ENCODE measurements at regions not wholly inside any gene's neighbourhood (a gene's known extent, or its start where the extent isn't known, plus 50 kb on each side); places are given as distances from the start of the nearest gene placed in this dataset.

DNA sequence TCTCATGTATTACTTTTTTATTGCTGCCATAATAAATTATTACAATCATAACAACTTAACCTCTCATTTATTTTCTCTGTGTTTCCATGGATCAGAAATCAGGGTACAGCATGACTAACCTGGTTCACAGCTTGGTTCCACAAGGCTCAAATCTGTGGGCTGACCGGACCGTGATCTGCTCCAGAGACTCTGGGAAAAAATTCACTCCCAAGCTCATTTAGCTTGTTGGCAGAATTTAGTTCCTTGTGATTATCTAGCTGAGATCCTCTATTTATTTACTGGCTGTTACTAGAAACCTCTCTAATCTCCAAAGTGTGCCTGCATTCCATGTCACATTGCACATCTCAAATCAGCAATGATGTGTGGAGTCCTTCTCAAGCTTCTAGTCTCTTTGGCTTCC, 386.6 kb downstream of the DIPK2A start:
- no peak for DNase-seq
- Mint-ChIP-seq H3K27ac (no peak overlapping the region), H3K9me3 (peaks cover 0 to 1% (median 0%) of the 10 kb centered on the region in 7 donors), H3K4me3 (no peak overlapping the region), H3K4me1 (no peaks in the 10 kb centered on the region), H3K36me3 (no peaks in the 10 kb centered on the region), H3K27me3 (ENCODE audit: low read depth in 3 of 3) (peaks cover 0 to 5% (median 3%) of the 10 kb centered on the region in 3 donors)
- H3K4me2 ChIP-seq (replicated peaks; ENCODE audit: extremely low read depth, low read length, poor library complexity, severe bottlenecking) = no peak overlapping the region
- no peak for TF ChIP-seq CTCF (IDR thresholded peaks at IDR 0.05)
- no peaks in the 10 kb centered on the region for H3K36me3 ChIP-seq (replicated peaks in 1 of 2; ENCODE audit: control insufficient read depth in 1 of 2, insufficient read depth in 2 of 2, low read length in 2 of 2)
- H3K4me3 ChIP-seq (replicated peaks in 1 of 3; ENCODE audit: low read depth in 2 of 3, low read length in 3 of 3) = no peak overlapping the region
- intact Hi-C loops (cut with micrococcal nuclease) = no loop called here
- H3K79me2 ChIP-seq (ENCODE audit: insufficient read depth, low read length) = no peaks in the 10 kb centered on the region
- H3K9me3 ChIP-seq (replicated peaks in 1 of 2; ENCODE audit: control insufficient read depth in 1 of 2, insufficient read depth in 1 of 2, low read length in 2 of 2) = no peaks in the 10 kb centered on the region
- H3K4me1 ChIP-seq (ENCODE audit: control insufficient read depth in 1 of 2, insufficient read depth in 2 of 2, low read length in 2 of 2) = no peaks in the 10 kb centered on the region
- H4K20me1 ChIP-seq (ENCODE audit: insufficient read depth, low read length) = no peaks in the 10 kb centered on the region
- H3K27me3 ChIP-seq (ENCODE audit: control insufficient read depth in 2 of 2, insufficient read depth in 2 of 2, low read length in 2 of 2) = no peaks in the 10 kb centered on the region
- no peak overlapping the region for H2AFZ ChIP-seq (ENCODE audit: insufficient read depth, low read depth, low read length, poor library complexity, severe bottlenecking)
- no peak overlapping the region for H3K27ac ChIP-seq (ENCODE audit: low read depth in 1 of 2, low read length in 2 of 2)
- no CpG with 5 or more reads among the region's 2 CpGs for WGBS (ENCODE audit: insufficient coverage)
- no peak overlapping the region for H3K9ac ChIP-seq (ENCODE audit: insufficient read depth, low read length, poor library complexity, severe bottlenecking)

- no peaks in the 10 kb centered on the region for H3K79me2 ChIP-seq (ENCODE audit: insufficient read depth, low read length)
- no peaks in the 10 kb centered on the region for H3K4me1 Mint-ChIP-seq
- H3K36me3 Mint-ChIP-seq = no peaks in the 10 kb centered on the region
- peaks cover 0 to 5% (median 3%) of the 10 kb centered on the region in 3 donors for H3K27me3 Mint-ChIP-seq (ENCODE audit: low read depth in 3 of 3)
- no peak overlapping the region for H3K4me3 ChIP-seq (replicated peaks in 1 of 3; ENCODE audit: low read depth in 2 of 3, low read length in 3 of 3)
- DNase-seq = no peak
- no peaks in the 10 kb centered on the region for H4K20me1 ChIP-seq (ENCODE audit: insufficient read depth, low read length)
- peaks cover 0 to 6% (median 2%) of the 10 kb centered on the region in 7 donors for H3K9me3 Mint-ChIP-seq
- no peaks in the 10 kb centered on the region for H3K9me3 ChIP-seq (replicated peaks in 1 of 2; ENCODE audit: control insufficient read depth in 1 of 2, insufficient read depth in 1 of 2, low read length in 2 of 2)
- no peak for TF ChIP-seq CTCF (IDR thresholded peaks at IDR 0.05)
- intact Hi-C loops (cut with micrococcal nuclease) = no loop called here
- no peak overlapping the region for H2AFZ ChIP-seq (ENCODE audit: insufficient read depth, low read depth, low read length, poor library complexity, severe bottlenecking)
- H3K4me3 Mint-ChIP-seq = no peak overlapping the region
- H3K36me3 ChIP-seq (replicated peaks in 1 of 2; ENCODE audit: control insufficient read depth in 1 of 2, insufficient read depth in 2 of 2, low read length in 2 of 2) = no peaks in the 10 kb centered on the region
- no CpG with 5 or more reads among the region's 1 CpG for WGBS (ENCODE audit: insufficient coverage)
- no peak overlapping the region for H3K27ac ChIP-seq (ENCODE audit: low read depth in 1 of 2, low read length in 2 of 2)
- no peaks in the 10 kb centered on the region for H3K27me3 ChIP-seq (ENCODE audit: control insufficient read depth in 2 of 2, insufficient read depth in 2 of 2, low read length in 2 of 2)
- H3K27ac Mint-ChIP-seq = no peak overlapping the region
- no peak overlapping the region for H3K9ac ChIP-seq (ENCODE audit: insufficient read depth, low read length, poor library complexity, severe bottlenecking)
- no peaks in the 10 kb centered on the region for H3K4me1 ChIP-seq (ENCODE audit: control insufficient read depth in 1 of 2, insufficient read depth in 2 of 2, low read length in 2 of 2)
- no peak overlapping the region for H3K4me2 ChIP-seq (replicated peaks; ENCODE audit: extremely low read depth, low read length, poor library complexity, severe bottlenecking)
These were observed 389.4 kb downstream of the DIPK2A start for GRCh38 chr3:144361002-144361401.

Data from CD14-positive monocyte (primary cell).